ENCODE measurements at regions not wholly inside any gene's neighbourhood (a gene's known extent, or its start where the extent isn't known, plus 50 kb on each side); places are given as distances from the start of the nearest gene placed in this dataset.

DNA sequence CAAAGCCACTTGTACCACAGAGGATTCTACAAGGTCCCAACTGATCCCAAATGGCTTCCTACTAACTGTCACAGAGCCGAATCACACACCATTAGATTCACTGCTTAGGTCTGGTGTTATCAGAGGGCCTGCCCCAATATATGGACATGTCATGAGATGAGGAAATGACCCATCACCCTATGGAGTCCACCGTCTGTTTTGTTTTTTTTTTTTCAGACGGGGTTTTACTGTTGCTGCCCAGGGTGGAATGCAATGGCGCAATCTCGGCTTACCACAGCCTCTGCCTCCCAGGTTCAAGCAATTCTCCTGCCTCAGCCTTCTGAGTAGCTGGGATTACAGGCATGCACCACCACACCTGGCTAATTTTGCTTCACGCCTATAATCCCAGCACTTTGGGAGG, 83.8 kb upstream of the ETS2 start:
- Histone ChIP-seq H3K27ac (ENCODE audit: low read length) (no peak overlapping the region), H3K79me2 (replicated peaks; ENCODE audit: insufficient read depth, low read length) (no peaks in the 10 kb centered on the region), H3K9ac (ENCODE audit: low read length) (no peak overlapping the region), H3K9me2 (ENCODE audit: insufficient read depth, low read length) (no peaks in the 10 kb centered on the region), H3K27me3 (ENCODE audit: insufficient read depth, low read depth, low read length) (no peaks in the 10 kb centered on the region), H4K20me1 (ENCODE audit: insufficient read depth) (no peaks in the 10 kb centered on the region), H3K4me3 (ENCODE audit: low read length) (no peak overlapping the region), H3K4me2 (ENCODE audit: low read length) (no peak overlapping the region), H3F3A (ENCODE audit: insufficient read depth, low read length, poor library complexity, severe bottlenecking) (no peaks in the 10 kb centered on the region), H3K9me3 (ENCODE audit: low read length) (no peaks in the 10 kb centered on the region), H3K36me3 (ENCODE audit: insufficient read depth, low read length) (no peaks in the 10 kb centered on the region), H2AFZ (ENCODE audit: low read depth, low read length) (no peak overlapping the region)
- no peak for TF ChIP-seq EP300 (conservative IDR thresholded peaks at IDR 0.05; ENCODE audit: poor library complexity, severe bottlenecking)
- no peak for TF ChIP-seq POLR2AphosphoS5 (IDR thresholded peaks at IDR 0.05)
- no peak for TF ChIP-seq MXI1 (conservative IDR thresholded peaks at IDR 0.05; ENCODE audit: poor library complexity, severe bottlenecking)
- no peak for TF ChIP-seq RAD21 (conservative IDR thresholded peaks at IDR 0.05)
- TF ChIP-seq CTCF (IDR thresholded peaks at IDR 0.05; ENCODE audit: poor library complexity, severe bottlenecking): no peak
- TF ChIP-seq SMC3 (conservative IDR thresholded peaks at IDR 0.05; ENCODE audit: poor library complexity): no peak
- no peak for TF ChIP-seq EZH2 (IDR thresholded peaks at IDR 0.05; ENCODE audit: borderline replicate concordance, insufficient read depth, low read length, poor library complexity, severe bottlenecking)

- Histone ChIP-seq H3K36me3 (ENCODE audit: insufficient read depth, low read length) (no peaks in the 10 kb centered on the region), H3K4me2 (ENCODE audit: low read length) (no peak overlapping the region), H3K27me3 (ENCODE audit: insufficient read depth, low read depth, low read length) (no peaks in the 10 kb centered on the region), H3K9ac (ENCODE audit: low read length) (no peak overlapping the region), H3F3A (ENCODE audit: insufficient read depth, low read length, poor library complexity, severe bottlenecking) (no peaks in the 10 kb centered on the region), H4K20me1 (ENCODE audit: insufficient read depth) (no peaks in the 10 kb centered on the region), H3K79me2 (replicated peaks; ENCODE audit: insufficient read depth, low read length) (no peaks in the 10 kb centered on the region), H3K27ac (ENCODE audit: low read length) (no peak overlapping the region), H2AFZ (ENCODE audit: low read depth, low read length) (no peak overlapping the region), H3K4me3 (ENCODE audit: low read length) (no peak overlapping the region), H3K9me3 (ENCODE audit: low read length) (no peaks in the 10 kb centered on the region), H3K9me2 (ENCODE audit: insufficient read depth, low read length) (no peaks in the 10 kb centered on the region)
- TF ChIP-seq POLR2AphosphoS5 (IDR thresholded peaks at IDR 0.05) (no peak), CTCF (IDR thresholded peaks at IDR 0.05; ENCODE audit: poor library complexity, severe bottlenecking) (no peak), TAF1 (IDR thresholded peaks at IDR 0.05; ENCODE audit: low read depth) (no peak), RAD21 (conservative IDR thresholded peaks at IDR 0.05) (no peak), EP300 (conservative IDR thresholded peaks at IDR 0.05; ENCODE audit: poor library complexity, severe bottlenecking) (no peak)
Observed at GRCh38 chr21:38725196-38726157, 80.3 kb upstream of the ETS2 start.

DNA sequence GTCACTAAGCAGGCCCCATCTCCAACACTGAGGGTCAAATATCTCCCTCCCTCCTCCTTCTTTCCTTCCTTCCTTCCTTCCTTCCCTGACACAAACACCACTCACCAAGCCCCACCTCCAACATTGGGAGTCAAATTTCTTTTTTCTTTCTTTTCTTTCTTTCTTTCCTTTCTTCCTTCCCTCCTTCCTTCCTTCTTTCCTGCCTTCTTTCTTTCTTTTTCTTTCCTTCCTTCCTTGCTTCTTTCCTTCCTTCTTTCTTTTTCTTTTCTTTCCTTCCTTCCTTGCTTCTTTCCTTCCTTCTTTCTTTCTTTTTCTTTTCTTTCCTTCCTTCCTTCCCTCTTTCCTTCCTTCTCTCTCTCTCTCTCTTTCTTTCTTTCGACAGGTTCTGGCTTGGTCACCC, 79.2 kb upstream of the ETS2 start:
- H3F3A ChIP-seq (ENCODE audit: insufficient read depth, low read length, poor library complexity, severe bottlenecking): no peaks in the 10 kb centered on the region
- TF ChIP-seq TAF1 (IDR thresholded peaks at IDR 0.05; ENCODE audit: low read depth) (no peak), RAD21 (conservative IDR thresholded peaks at IDR 0.05) (no peak), SMC3 (conservative IDR thresholded peaks at IDR 0.05; ENCODE audit: poor library complexity) (no peak), POLR2AphosphoS5 (IDR thresholded peaks at IDR 0.05) (no peak), EP300 (conservative IDR thresholded peaks at IDR 0.05; ENCODE audit: poor library complexity, severe bottlenecking) (no peak), EZH2 (IDR thresholded peaks at IDR 0.05; ENCODE audit: borderline replicate concordance, insufficient read depth, low read length, poor library complexity, severe bottlenecking) (no peak)
- TF ChIP-seq, protein P1, sequence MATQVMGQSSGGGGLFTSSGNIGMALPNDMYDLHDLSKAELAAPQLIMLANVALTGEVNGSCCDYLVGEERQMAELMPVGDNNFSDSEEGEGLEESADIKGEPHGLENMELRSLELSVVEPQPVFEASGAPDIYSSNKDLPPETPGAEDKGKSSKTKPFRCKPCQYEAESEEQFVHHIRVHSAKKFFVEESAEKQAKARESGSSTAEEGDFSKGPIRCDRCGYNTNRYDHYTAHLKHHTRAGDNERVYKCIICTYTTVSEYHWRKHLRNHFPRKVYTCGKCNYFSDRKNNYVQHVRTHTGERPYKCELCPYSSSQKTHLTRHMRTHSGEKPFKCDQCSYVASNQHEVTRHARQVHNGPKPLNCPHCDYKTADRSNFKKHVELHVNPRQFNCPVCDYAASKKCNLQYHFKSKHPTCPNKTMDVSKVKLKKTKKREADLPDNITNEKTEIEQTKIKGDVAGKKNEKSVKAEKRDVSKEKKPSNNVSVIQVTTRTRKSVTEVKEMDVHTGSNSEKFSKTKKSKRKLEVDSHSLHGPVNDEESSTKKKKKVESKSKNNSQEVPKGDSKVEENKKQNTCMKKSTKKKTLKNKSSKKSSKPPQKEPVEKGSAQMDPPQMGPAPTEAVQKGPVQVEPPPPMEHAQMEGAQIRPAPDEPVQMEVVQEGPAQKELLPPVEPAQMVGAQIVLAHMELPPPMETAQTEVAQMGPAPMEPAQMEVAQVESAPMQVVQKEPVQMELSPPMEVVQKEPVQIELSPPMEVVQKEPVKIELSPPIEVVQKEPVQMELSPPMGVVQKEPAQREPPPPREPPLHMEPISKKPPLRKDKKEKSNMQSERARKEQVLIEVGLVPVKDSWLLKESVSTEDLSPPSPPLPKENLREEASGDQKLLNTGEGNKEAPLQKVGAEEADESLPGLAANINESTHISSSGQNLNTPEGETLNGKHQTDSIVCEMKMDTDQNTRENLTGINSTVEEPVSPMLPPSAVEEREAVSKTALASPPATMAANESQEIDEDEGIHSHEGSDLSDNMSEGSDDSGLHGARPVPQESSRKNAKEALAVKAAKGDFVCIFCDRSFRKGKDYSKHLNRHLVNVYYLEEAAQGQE (IDR thresholded peaks at IDR 0.05; ENCODE audit: borderline replicate concordance): no peak
- H3K36me3 ChIP-seq (ENCODE audit: insufficient read depth, low read length): no peaks in the 10 kb centered on the region

More for the DNA sequence above, 79.2 kb upstream of the ETS2 start:
- Histone ChIP-seq H3K27me3 (ENCODE audit: insufficient read depth, low read depth, low read length) (no peaks in the 10 kb centered on the region), H3K27ac (ENCODE audit: low read length) (no peak overlapping the region), H2AFZ (ENCODE audit: low read depth, low read length) (no peak overlapping the region), H3K4me2 (ENCODE audit: low read length) (no peak overlapping the region), H3K9me3 (ENCODE audit: low read length) (no peaks in the 10 kb centered on the region), H3K79me2 (replicated peaks; ENCODE audit: insufficient read depth, low read length) (no peaks in the 10 kb centered on the region), H3K4me3 (ENCODE audit: low read length) (no peak overlapping the region), H3K9ac (ENCODE audit: low read length) (no peak overlapping the region), H3K9me2 (ENCODE audit: insufficient read depth, low read length) (no peaks in the 10 kb centered on the region), H4K20me1 (ENCODE audit: insufficient read depth) (no peaks in the 10 kb centered on the region)

All from neural cell (in vitro differentiated cells).